ENCODE measurements at regions not wholly inside any gene's neighbourhood (a gene's known extent, or its start where the extent isn't known, plus 50 kb on each side); places are given as distances from the start of the nearest gene placed in this dataset.

- WGBS, 2 donors: 76 to 82% methylated on average over 6 of the region's 6 CpGs
- no peak for TF ChIP-seq CTCF (IDR thresholded peaks at IDR 0.05; ENCODE audit: control extremely low read depth, extremely low read depth)
- no peak for ATAC-seq (ENCODE audit: insufficient read depth, low FRiP score)
These were observed 759.6 kb upstream of the TMEM132C start for GRCh38 chr12:127507341-127507740.

DNA sequence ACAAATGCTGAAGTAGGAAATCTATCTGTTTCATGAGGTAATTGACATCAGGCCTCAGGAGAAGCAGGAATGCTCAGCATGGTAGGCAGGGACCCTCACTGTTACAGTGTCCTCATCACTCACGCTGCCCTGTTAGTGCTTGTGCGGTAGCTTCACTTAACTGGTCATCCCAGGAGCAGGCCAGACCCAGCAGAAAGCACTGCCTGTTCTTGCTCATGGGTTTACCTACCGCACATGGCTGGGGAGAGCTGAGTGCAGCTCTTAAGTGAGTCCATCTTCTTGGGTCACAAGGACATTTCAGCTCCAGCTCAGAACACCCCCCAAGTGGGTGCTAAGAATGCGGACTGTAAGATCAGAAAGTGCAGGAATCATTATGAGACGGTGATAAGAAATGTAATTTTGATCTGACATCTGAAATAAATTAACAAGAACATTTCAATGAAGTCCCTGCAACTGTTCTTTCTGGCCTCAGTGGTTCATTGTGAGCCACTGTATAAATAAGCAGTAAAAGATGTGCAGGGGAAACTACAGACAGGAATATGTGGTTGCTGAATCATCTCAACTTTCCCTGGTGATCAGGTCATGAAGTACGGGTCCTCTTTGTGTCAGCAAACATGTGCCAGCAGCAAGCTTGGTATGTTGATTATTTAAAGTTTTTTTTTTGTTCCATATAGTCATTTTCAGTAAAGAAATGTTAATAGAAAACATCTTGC lies 757.7 kb upstream of the TMEM132C start:
- Histone ChIP-seq H3K27ac (ENCODE audit: low read depth in 1 of 2, low read length in 1 of 2) (no peak overlapping the region), H3K9me3 (ENCODE audit: control insufficient read depth in 4 of 4, insufficient read depth in 3 of 4, low read length in 3 of 4) (peaks cover 0 to 4% (median 0%) of the 10 kb centered on the region in 4 donors), H3K27me3 (ENCODE audit: control insufficient read depth in 3 of 3, insufficient read depth in 3 of 3, low read length in 2 of 3) (no peaks in the 10 kb centered on the region), H3K9ac (ENCODE audit: insufficient read depth in 1 of 2, low read length in 2 of 2) (no peak overlapping the region), H3K36me3 (ENCODE audit: control insufficient read depth in 4 of 4, insufficient read depth in 4 of 4, low read length in 4 of 4) (no peaks in the 10 kb centered on the region), H3K4me1 (ENCODE audit: control insufficient read depth in 5 of 5, insufficient read depth in 5 of 5, low read length in 5 of 5) (no peaks in the 10 kb centered on the region), H3K4me3 (no peak overlapping the region)
- WGBS, 2 donors: 79 to 86% methylated on average over 6 of the region's 6 CpGs
- no peak for TF ChIP-seq CTCF (IDR thresholded peaks at IDR 0.05; ENCODE audit: control extremely low read depth, extremely low read depth)
- no peak for ATAC-seq (ENCODE audit: insufficient read depth, low FRiP score)
- DNase-seq: no peak

More at GRCh38 chr12:127507341-127507740, 759.6 kb upstream of the TMEM132C start:
- no peak overlapping the region for H3K27ac ChIP-seq (ENCODE audit: low read depth in 1 of 2, low read length in 1 of 2)
- DNase-seq: no peak
- H3K9me3 ChIP-seq (ENCODE audit: control insufficient read depth in 4 of 4, insufficient read depth in 3 of 4, low read length in 3 of 4): peaks cover 0 to 4% (median 0%) of the 10 kb centered on the region in 4 donors
- no peak overlapping the region for H3K9ac ChIP-seq (ENCODE audit: insufficient read depth in 1 of 2, low read length in 2 of 2)
- H3K4me1 ChIP-seq (ENCODE audit: control insufficient read depth in 5 of 5, insufficient read depth in 5 of 5, low read length in 5 of 5): no peaks in the 10 kb centered on the region
- H3K4me3 ChIP-seq: no peak overlapping the region
- H3K36me3 ChIP-seq (ENCODE audit: control insufficient read depth in 4 of 4, insufficient read depth in 4 of 4, low read length in 4 of 4): no peaks in the 10 kb centered on the region
- no peaks in the 10 kb centered on the region for H3K27me3 ChIP-seq (ENCODE audit: control insufficient read depth in 3 of 3, insufficient read depth in 3 of 3, low read length in 2 of 3)

- Histone ChIP-seq H3K27me3 (ENCODE audit: control insufficient read depth in 3 of 3, insufficient read depth in 3 of 3, low read length in 2 of 3) (no peaks in the 10 kb centered on the region), H3K36me3 (ENCODE audit: control insufficient read depth in 4 of 4, insufficient read depth in 4 of 4, low read length in 4 of 4) (no peaks in the 10 kb centered on the region), H3K4me3 (no peak overlapping the region), H3K9ac (ENCODE audit: insufficient read depth in 1 of 2, low read length in 2 of 2) (no peak overlapping the region), H3K4me1 (ENCODE audit: control insufficient read depth in 5 of 5, insufficient read depth in 5 of 5, low read length in 5 of 5) (no peaks in the 10 kb centered on the region), H3K27ac (ENCODE audit: low read depth in 1 of 2, low read length in 1 of 2) (no peak overlapping the region), H3K9me3 (ENCODE audit: control insufficient read depth in 4 of 4, insufficient read depth in 3 of 4, low read length in 3 of 4) (no peaks in the 10 kb centered on the region)
- DNase-seq (no peak), ATAC-seq (ENCODE audit: insufficient read depth, low FRiP score) (no peak)
- no peak for TF ChIP-seq CTCF (IDR thresholded peaks at IDR 0.05; ENCODE audit: control extremely low read depth, extremely low read depth)
- WGBS, 2 donors: 49 to 61% methylated on average over 2 of the region's 2 CpGs
These were observed 751.0 kb upstream of the TMEM132C start for GRCh38 chr12:127515941-127516340.

- Histone ChIP-seq H3K27ac (ENCODE audit: low read depth in 1 of 2, low read length in 1 of 2) (no peak overlapping the region), H3K9me3 (ENCODE audit: control insufficient read depth in 4 of 4, insufficient read depth in 3 of 4, low read length in 3 of 4) (no peaks in the 10 kb centered on the region), H3K36me3 (ENCODE audit: control insufficient read depth in 4 of 4, insufficient read depth in 4 of 4, low read length in 4 of 4) (no peaks in the 10 kb centered on the region), H3K9ac (ENCODE audit: insufficient read depth in 1 of 2, low read length in 2 of 2) (no peak overlapping the region), H3K27me3 (ENCODE audit: control insufficient read depth in 3 of 3, insufficient read depth in 3 of 3, low read length in 2 of 3) (no peaks in the 10 kb centered on the region), H3K4me3 (no peak overlapping the region), H3K4me1 (ENCODE audit: control insufficient read depth in 5 of 5, insufficient read depth in 5 of 5, low read length in 5 of 5) (no peaks in the 10 kb centered on the region)
- DNase-seq (no peak), ATAC-seq (ENCODE audit: insufficient read depth, low FRiP score) (no peak)
- WGBS, 2 donors: 71 to 90% methylated on average over 1 of the region's 1 CpG
- TF ChIP-seq CTCF (IDR thresholded peaks at IDR 0.05; ENCODE audit: control extremely low read depth, extremely low read depth): no peak
These were observed 750.5 kb upstream of the TMEM132C start for GRCh38 chr12:127516467-127516866.
